Neural progenitor cell (in vitro differentiated cells): ENCODE measurements at regions not wholly inside any gene's neighbourhood (a gene's known extent, or its start where the extent isn't known, plus 50 kb on each side); places are given as distances from the start of the nearest gene placed in this dataset.

Experiments
- CTCF ChIP-seq: fragments of 200-600 bp; sonication (generic); IDR thresholded peaks from 2 replicates; pipeline ENCODE4 v1.5.1; 2017; ENCODE audit warnings: antibody characterized with exemption, mild to moderate bottlenecking
- EZH2 ChIP-seq: fragments of 200-600 bp; sonication (generic); IDR thresholded peaks from 2 replicates; pipeline ENCODE4 v1.6.1; 2017; ENCODE audit warnings: antibody characterized with exemption, mild to moderate bottlenecking, moderate library complexity

DNA sequence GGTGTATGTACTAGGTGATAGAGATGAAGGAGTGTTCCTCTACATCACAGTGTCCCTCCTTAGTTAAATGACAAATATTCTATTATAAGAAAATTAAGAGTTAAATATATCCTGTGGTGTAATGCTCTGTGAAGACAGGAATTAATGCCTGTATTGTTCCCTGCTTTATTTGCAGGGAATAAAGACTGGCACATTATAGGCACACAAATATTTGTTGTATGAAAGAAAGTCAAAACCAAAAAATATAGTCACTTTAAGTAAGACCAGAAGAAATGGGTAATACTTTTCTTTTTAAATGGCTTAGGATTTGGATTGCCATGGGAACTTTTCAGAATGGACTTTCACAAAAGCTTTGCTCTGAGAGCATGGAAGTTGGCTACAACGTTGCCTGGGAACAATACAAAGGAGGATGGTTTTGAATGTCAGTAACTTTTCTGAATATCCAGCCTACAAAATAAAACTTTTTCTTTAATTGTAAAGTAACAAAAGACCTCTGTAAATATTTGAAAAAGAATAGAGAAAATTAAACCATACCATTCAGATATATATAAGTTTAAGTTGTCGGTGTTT is 158.0 kb upstream of the P2RY1 start:
- TF ChIP-seq CTCF: no peak
- no peak for TF ChIP-seq EZH2
